Endodermal cell (in vitro differentiated cells): ENCODE measurements at regions not wholly inside any gene's neighbourhood (a gene's known extent, or its start where the extent isn't known, plus 50 kb on each side); places are given as distances from the start of the nearest gene placed in this dataset.

Experiments used
- DNase-seq: peaks from one replicate; pipeline ENCODE4 v3.0.0-alpha.2; 2017
- H3K27ac ChIP-seq: 2 replicates; pipeline ENCODE4 v1.5.1; 2013; ENCODE audit warnings: mild to moderate bottlenecking, low read depth, low read length, moderate library complexity
- H3K27me3 ChIP-seq: 2 replicates; pipeline ENCODE4 v1.6.1; 2013; ENCODE audit warnings: mild to moderate bottlenecking, low read length, moderate library complexity; ENCODE audit not compliant: insufficient read depth, control insufficient read depth, poor library complexity, severe bottlenecking
- H3K36me3 ChIP-seq: 2 replicates; pipeline ENCODE4 v1.7.0; 2013; ENCODE audit warnings: mild to moderate bottlenecking, low read length, moderate library complexity; ENCODE audit not compliant: control insufficient read depth, insufficient read depth
- H3K4me1 ChIP-seq: one replicate; pipeline ENCODE4 v1.7.0; 2013; ENCODE audit warnings: low read length; ENCODE audit not compliant: control insufficient read depth, insufficient read depth
- H3K4me3 ChIP-seq: 2 replicates; pipeline ENCODE4 v1.5.1; 2013; ENCODE audit warnings: mild to moderate bottlenecking, low read length, moderate library complexity
- H3K9ac ChIP-seq: 2 replicates; pipeline ENCODE4 v1.6.1; 2013; ENCODE audit warnings: mild to moderate bottlenecking, low read length, moderate library complexity; ENCODE audit not compliant: poor library complexity, severe bottlenecking; ENCODE audit errors: extremely low read depth
- H3K9me3 ChIP-seq: 2 replicates; pipeline ENCODE4 v1.6.1; 2013; ENCODE audit warnings: mild to moderate bottlenecking, low read length, moderate library complexity; ENCODE audit not compliant: control insufficient read depth
- H3K27ac Mint-ChIP-seq: 2 replicates; pipeline ENCODE4 v1.8.0; 2020; ENCODE audit warnings: mixed read lengths
- H3K27me3 Mint-ChIP-seq: 2 replicates; pipeline ENCODE4 v1.8.0; 2021; ENCODE audit warnings: mild to moderate bottlenecking, mixed read lengths; ENCODE audit not compliant: insufficient read depth
- H3K36me3 Mint-ChIP-seq: 2 replicates; pipeline ENCODE4 v1.8.0; 2020; ENCODE audit warnings: low read depth, mixed read lengths
- H3K4me1 Mint-ChIP-seq: 2 replicates; pipeline ENCODE4 v1.8.0; 2020; ENCODE audit warnings: mixed read lengths
- H3K4me3 Mint-ChIP-seq: 2 replicates; pipeline ENCODE4 v1.8.0; 2020; ENCODE audit warnings: mild to moderate bottlenecking, moderate library complexity, mixed read lengths
- H3K9me3 Mint-ChIP-seq: 2 replicates; pipeline ENCODE4 v1.8.0; 2020; ENCODE audit warnings: mild to moderate bottlenecking, mixed read lengths
- WGBS, 2 experiments: methylation state at CpG; one replicate each; pipeline versions ENCODE4 v1.1.5 to v1.1.7; 2013; ENCODE audit warnings: missing lambda C conversion rate in 2 of 2, mixed read lengths in 1 of 2; ENCODE audit not compliant: insufficient coverage in 1 of 2, insufficient read length in 1 of 2; 5-methylcytosine and 5-hydroxymethylcytosine counted together
- TF ChIP-seq, protein P1 (sequence below): fragments of 200-600 bp; sonication (generic); conservative IDR thresholded peaks from 2 replicates; pipeline ENCODE4 v1.5.0; 2021; ENCODE audit warnings: antibody characterized with exemption, mild to moderate bottlenecking

DNA sequence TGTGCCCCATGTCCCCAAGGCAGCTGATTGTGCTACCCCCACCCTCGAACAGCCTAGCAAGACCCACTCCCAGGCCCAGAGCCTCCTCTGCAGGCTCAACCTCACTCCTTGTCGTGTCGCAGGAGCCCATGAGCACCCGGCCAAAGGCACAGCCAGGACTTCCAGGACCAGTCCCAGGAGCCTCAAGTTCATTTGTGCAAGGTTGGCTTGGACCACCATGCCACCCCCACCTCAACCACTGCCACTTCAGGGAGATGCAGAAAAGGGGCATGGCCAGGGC, 54.4 kb upstream of the KRTAP11-1 start:
- Histone ChIP-seq H3K9ac (no peak overlapping the region), H3K27ac (no peak overlapping the region), H3K36me3 (no peaks in the 10 kb centered on the region), H3K4me3 (no peak overlapping the region), H3K27me3 (no peaks in the 10 kb centered on the region), H3K9me3 (no peaks in the 10 kb centered on the region), H3K4me1 (no peaks in the 10 kb centered on the region)
- DNase-seq = no peak
- no peak overlapping the region for H3K4me3 Mint-ChIP-seq
- WGBS, 2 experiments = 88 to 100% methylated on average over 1 to 4 of the region's 4 CpGs
- TF ChIP-seq, protein P1, sequence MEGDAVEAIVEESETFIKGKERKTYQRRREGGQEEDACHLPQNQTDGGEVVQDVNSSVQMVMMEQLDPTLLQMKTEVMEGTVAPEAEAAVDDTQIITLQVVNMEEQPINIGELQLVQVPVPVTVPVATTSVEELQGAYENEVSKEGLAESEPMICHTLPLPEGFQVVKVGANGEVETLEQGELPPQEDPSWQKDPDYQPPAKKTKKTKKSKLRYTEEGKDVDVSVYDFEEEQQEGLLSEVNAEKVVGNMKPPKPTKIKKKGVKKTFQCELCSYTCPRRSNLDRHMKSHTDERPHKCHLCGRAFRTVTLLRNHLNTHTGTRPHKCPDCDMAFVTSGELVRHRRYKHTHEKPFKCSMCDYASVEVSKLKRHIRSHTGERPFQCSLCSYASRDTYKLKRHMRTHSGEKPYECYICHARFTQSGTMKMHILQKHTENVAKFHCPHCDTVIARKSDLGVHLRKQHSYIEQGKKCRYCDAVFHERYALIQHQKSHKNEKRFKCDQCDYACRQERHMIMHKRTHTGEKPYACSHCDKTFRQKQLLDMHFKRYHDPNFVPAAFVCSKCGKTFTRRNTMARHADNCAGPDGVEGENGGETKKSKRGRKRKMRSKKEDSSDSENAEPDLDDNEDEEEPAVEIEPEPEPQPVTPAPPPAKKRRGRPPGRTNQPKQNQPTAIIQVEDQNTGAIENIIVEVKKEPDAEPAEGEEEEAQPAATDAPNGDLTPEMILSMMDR = no peak
- H3K9me3 Mint-ChIP-seq = no peaks in the 10 kb centered on the region
- no peak overlapping the region for H3K27ac Mint-ChIP-seq
- no peaks in the 10 kb centered on the region for H3K4me1 Mint-ChIP-seq
- no peaks in the 10 kb centered on the region for H3K36me3 Mint-ChIP-seq
- H3K27me3 Mint-ChIP-seq = no peaks in the 10 kb centered on the region

DNA sequence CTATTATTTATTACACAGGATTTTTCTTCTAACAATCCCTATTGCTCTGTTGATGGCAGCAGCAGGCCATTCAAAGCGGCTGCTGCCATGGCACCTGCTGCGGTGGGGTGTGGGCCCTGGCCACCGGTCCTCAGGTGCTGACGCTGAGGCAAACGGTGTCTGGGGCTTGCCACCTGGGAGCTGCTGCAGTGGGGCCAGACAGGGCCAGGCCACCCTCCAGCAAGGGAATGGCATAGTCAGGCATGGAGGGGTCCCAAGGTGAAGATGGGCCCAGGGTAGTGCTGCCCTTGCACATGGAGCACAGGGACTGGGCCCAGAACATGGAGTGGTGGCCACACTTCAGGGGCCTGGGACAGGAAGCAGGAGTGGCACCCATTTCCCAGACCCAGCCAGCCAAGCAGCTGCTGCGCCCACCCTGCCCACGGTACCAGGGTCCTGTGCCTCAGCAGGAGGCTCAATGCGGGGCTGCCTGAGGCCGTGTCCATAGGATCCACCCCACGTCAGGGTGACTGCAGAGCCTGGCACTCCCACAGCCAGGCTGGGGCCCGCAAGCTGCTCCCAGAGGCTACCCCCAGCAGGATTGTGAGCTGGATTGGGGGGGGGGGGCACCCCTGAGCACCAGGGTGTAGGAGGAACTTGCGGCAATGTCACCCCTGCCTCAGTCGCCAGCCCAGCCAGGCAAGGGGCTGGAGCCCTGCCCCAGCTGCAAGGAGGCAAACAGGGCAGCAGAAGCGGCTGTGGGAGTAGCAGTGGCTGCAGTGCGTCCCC, 53.9 kb upstream of the KRTAP11-1 start:
- Mint-ChIP-seq H3K36me3 (no peaks in the 10 kb centered on the region), H3K4me3 (no peak overlapping the region)
- no peaks in the 10 kb centered on the region for H3K9me3 ChIP-seq

DNA sequence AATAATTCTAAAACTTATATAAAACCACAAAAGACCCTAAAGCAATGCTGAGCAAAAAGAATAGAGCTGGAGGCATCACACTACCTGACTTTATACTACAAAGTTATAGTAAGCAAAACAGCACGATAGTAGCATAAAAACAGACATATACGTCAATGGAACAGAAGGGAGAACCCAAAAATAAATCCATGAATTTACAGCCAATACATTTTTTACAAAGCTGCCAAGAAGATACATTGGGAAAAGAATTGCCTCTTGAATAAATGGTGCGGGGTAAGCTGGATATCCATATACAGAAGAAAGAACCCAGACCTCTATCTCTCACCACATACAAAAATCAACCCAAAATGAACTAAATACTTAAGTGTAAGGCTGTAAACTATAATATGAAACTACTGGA, 51.3 kb upstream of the KRTAP11-1 start:
- TF ChIP-seq, protein P1 = no peak
- no peak overlapping the region for H3K4me3 Mint-ChIP-seq
- no peaks in the 10 kb centered on the region for H3K9me3 Mint-ChIP-seq
- no peaks in the 10 kb centered on the region for H3K36me3 ChIP-seq
- H3K4me1 Mint-ChIP-seq = no peaks in the 10 kb centered on the region
- H3K27me3 Mint-ChIP-seq = peaks cover under 1% of the 10 kb centered on the region
- DNase-seq = no peak
- WGBS, 2 experiments = 87% methylated on average over 3 of the region's 3 CpGs; no CpG with 5 or more reads in 1 of the 2 experiments
- no peak overlapping the region for H3K4me3 ChIP-seq
- no peaks in the 10 kb centered on the region for H3K27me3 ChIP-seq
- no peak overlapping the region for H3K27ac Mint-ChIP-seq
- no peaks in the 10 kb centered on the region for H3K36me3 Mint-ChIP-seq
- no peak overlapping the region for H3K9ac ChIP-seq
- no peaks in the 10 kb centered on the region for H3K4me1 ChIP-seq
- H3K9me3 ChIP-seq = no peaks in the 10 kb centered on the region
- H3K27ac ChIP-seq = no peak overlapping the region

More for the DNA sequence above, 53.9 kb upstream of the KRTAP11-1 start:
- no peaks in the 10 kb centered on the region for H3K27me3 Mint-ChIP-seq
- no peak overlapping the region for H3K4me3 ChIP-seq
- H3K27ac ChIP-seq = no peak overlapping the region
- H3K27me3 ChIP-seq = no peaks in the 10 kb centered on the region
- H3K36me3 ChIP-seq = no peaks in the 10 kb centered on the region
- H3K4me1 Mint-ChIP-seq = no peaks in the 10 kb centered on the region
- 92 to 95% methylated on average over 9 to 15 of the region's 15 CpGs for WGBS, 2 experiments
- no peak overlapping the region for H3K9ac ChIP-seq
- TF ChIP-seq, protein P1 = no peak
- no peaks in the 10 kb centered on the region for H3K9me3 Mint-ChIP-seq
- H3K27ac Mint-ChIP-seq = no peak overlapping the region
- DNase-seq = no peak
- no peaks in the 10 kb centered on the region for H3K4me1 ChIP-seq
